GM12875 (cell line): ENCODE measurements at regions not wholly inside any gene's neighbourhood (a gene's known extent, or its start where the extent isn't known, plus 50 kb on each side); places are given as distances from the start of the nearest gene placed in this dataset.

ENCODE experiments used
- H3K4me3 ChIP-seq: one replicate; pipeline ENCODE4 v1.5.1; 2011; ENCODE audit warnings: low read depth, low read length, control low read depth
- CTCF ChIP-seq: IDR thresholded peaks from 2 replicates; pipeline ENCODE4 v1.5.1; 2011; ENCODE audit warnings: low read depth, mild to moderate bottlenecking, control low read depth, inconsistent platforms, low read length, moderate library complexity, borderline replicate concordance; ENCODE audit not compliant: insufficient read depth

- H3K4me3 ChIP-seq: no peak overlapping the region
- no peak for TF ChIP-seq CTCF
Observed at GRCh38 chr10:3890602-3891352, 105.8 kb upstream of the KLF6 start.

DNA sequence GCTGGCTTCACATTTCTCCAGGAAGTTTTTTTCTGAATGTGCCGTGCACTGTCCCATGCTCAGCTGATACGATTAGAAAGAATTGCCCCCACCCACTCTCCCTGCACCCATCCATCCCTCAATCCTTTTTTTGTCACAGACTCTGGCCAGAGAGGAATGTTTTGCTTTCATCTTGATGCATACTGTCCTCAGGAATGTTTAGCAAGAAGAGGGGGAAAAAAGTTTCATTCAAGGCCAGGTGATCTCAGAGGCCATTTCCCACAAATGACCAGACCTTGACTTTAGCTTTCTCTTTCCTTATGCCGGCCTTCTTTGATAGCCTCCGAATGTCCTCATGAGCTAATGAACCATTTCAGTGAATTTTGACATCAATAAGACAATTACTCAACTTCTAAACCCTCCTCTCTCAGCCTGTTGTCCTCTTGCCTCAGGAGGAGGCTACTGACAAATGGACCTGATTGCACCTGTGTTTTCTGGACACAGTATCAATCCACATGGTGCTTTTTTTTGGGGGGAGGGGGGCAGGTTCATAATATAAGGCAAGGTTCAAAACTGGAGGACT, 105.0 kb upstream of the KLF6 start:
- no peak for TF ChIP-seq CTCF
- H3K4me3 ChIP-seq: no peak overlapping the region

DNA sequence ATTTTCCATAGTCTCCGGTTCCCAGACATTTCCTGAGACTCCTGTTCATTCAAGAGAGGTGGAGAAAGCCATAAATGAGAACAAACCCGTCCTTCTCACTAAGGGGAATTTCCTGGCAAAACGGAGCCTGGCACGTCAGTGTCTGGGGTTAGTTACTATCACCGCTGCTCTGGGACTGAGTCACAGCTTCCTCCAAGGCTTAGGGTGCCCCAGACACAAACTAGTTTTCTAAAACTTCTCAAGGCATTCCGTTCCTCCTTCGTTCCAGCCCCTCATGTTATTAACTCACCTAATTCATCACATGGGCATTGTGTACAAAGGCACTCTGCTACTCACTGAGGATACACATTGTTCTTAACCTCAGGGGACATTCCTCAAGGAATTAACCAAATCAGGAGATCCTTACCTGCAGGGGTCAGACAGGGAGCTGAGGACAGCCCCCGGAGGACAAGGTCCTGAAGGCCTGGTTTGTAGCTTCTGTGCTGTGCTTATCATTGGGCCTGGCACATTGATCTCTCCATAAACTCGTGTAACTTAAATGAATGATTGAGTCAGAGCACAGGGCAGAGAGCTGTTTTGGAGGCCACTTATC, 103.0 kb upstream of the KLF6 start:
- H3K4me3 ChIP-seq: no peak overlapping the region
- no peak for TF ChIP-seq CTCF

GRCh38 chr10:3887404-3887803, 102.4 kb upstream of the KLF6 start:
- no peak overlapping the region for H3K4me3 ChIP-seq
- TF ChIP-seq CTCF: no peak

DNA sequence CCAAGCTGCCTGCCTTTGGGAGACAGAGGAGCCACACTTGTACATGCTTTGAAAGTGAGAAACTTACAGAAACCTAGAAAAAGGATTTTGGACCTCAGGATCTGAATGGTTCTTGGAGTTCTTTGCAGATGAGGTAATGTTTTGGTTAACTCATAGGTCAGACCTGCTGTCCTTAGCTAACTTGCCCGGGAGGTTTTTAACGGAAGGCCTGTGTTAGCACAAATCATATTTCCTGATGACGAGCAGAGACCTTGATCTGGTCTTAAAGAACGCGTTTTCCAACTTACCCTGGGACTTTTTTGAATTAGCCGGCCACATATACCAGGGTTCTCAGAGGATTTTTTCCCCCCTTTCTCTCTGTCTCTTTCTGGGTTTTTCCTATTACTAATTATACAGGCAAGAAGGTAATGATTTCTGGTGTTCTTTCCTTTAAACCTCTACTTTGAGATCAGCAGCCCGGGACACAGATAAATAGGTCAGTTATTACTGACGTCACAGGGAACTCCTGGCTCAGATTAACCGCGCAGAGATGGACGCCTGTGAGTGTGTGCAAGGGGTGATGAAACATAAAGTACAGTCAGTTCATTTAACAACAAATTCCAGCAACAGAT, 101.7 kb upstream of the KLF6 start:
- no peak for TF ChIP-seq CTCF
- no peak overlapping the region for H3K4me3 ChIP-seq

DNA sequence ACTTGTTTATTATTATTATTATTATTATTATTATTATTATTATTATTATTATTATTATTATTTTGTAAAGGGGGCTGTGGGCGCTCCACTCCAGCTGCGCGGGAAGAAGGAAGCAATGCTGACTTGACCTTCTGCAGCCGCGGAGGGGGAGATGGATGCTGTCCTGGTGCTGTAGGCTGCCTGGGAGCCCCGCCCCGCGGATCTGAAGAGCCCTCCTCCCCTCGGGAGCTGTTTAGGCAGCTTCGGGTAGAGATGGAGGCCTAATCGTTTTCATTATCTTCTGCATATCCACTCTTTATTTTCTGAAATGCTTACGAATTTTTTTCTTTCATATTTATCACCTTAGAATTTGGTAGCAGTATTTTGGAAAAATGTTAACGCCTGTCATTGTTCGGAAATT, 101.2 kb upstream of the KLF6 start:
- no peak for TF ChIP-seq CTCF
- no peak overlapping the region for H3K4me3 ChIP-seq
